GM12873 (cell line): ENCODE measurements at regions not wholly inside any gene's neighbourhood (a gene's known extent, or its start where the extent isn't known, plus 50 kb on each side); places are given as distances from the start of the nearest gene placed in this dataset.

ENCODE experiments used
- CTCF ChIP-seq: IDR thresholded peaks from 2 replicates; pipeline ENCODE4 v1.5.1; 2012; ENCODE audit warnings: low read depth, mild to moderate bottlenecking, moderate library complexity, low read length, control low read depth; ENCODE audit not compliant: insufficient read depth; ENCODE audit errors: missing control alignments

- TF ChIP-seq CTCF = no peak
Measured at GRCh38 chr3:76245622-76246021, 460.3 kb upstream of the ZNF717 start.

DNA sequence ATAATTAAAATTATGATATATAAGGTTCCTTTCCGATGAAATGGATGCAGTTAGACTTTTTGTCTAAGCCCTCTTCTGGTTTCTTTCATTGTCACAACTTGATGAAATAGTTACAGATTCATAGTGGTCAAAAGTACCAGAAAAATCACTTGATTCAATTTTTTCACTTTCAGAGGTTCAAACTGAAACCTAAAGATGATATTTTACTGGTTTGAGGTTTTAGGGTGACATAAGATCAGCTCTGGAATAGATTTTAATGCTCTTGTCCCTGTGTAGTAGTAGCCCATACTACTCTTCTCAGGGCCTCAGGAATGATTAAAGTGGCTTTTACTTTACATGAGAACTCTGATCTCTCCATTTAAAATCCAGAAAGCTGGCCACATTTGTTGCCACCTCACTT, 479.1 kb upstream of the ZNF717 start:
- no peak for TF ChIP-seq CTCF

- no peak for TF ChIP-seq CTCF
Measured at GRCh38 chr3:76264911-76265310, 479.6 kb upstream of the ZNF717 start.

DNA sequence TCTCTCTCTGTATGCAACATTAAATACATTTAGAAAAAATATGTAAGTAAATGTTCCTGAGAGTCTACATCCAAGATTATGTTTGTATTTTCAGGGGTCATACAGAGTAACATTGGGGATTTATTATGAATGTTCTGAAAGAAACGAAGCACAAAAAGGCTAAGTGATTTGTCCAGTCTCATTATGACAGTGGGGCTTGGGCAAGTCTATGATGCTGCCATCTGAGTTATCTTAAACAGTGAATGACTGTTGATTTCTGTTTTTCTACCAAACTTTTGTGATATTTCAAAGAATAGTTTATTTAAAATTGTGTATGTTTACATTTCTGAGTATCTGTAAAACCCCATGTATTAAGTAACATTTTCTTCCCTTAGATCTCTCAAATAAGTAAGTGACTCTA, 481.2 kb upstream of the ZNF717 start:
- TF ChIP-seq CTCF = no peak

DNA sequence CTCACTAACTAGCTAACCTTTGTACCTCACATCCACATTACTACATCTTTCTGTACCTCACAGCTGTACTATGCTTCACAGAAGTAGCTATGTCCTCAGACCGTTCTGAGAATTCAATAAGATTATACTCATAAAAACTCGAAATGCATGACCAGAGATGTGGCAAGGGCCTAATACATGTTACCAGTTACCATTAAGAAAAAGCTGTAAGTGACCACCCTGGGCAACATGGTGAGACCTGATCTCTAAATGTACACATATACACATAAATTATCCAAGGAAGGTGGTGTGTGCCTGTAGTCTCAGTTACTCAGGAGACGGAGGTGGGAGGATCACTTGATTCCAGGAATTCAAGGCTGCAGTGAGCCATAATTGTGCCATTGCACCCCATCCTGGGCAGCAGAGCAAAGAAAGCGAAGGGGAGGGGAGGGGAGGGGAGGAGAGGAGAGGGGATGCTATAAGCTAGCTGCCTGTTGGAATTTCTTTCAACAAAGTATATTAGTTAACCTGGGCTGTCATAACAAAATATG, 482.6 kb upstream of the ZNF717 start:
- no peak for TF ChIP-seq CTCF

GRCh38 chr3:76293856-76294255, 508.5 kb upstream of the ZNF717 start:
- TF ChIP-seq CTCF = no peak

DNA sequence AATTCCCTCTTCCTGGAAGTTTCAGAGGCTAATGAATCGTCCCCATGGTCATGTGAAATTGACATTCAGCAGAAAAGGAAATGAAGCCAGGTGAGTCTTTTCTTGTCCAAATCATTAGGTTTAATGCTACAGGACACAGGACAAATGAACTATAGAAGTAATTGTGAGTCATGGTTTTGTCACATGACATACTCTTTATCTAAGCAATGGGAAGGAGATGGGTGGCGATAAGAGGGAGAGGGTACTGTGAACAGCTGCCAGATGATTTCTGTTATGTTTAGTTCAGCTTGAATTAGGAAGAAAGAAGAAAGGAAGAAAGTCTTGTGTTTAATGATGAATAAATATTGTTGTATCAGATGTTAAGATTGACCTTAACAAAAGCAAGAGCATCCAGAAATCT, 515.4 kb upstream of the ZNF717 start:
- no peak for TF ChIP-seq CTCF
